Heart left ventricle (tissue), 16 donors: ENCODE measurements at regions not wholly inside any gene's neighbourhood (a gene's known extent, or its start where the extent isn't known, plus 50 kb on each side); places are given as distances from the start of the nearest gene placed in this dataset.

Experiments used
- ATAC-seq, 4 donors: fragments of 200-7000 bp; cut with Tn5 transposase; one replicate each; pipeline ENCODE4 v1.9.1; 2020 to 2022; ENCODE audit warnings: moderate library complexity in 4 of 4, mild to moderate bottlenecking in 3 of 4, moderate number of reproducible peaks in 1 of 4
- DNase-seq, 5 donors: peaks; one replicate each; pipeline ENCODE4 v3.0.0-alpha.2; 2020
- H3K27ac ChIP-seq, 12 donors: fragments of 200-600 bp; sonication (generic) in 4 of 12; one replicate each; pipeline versions ENCODE4 v1.5.0 to v1.8.0; 2016 to 2022; ENCODE audit warnings: mild to moderate bottlenecking in 2 of 12
- H3K27me3 ChIP-seq, 9 donors: fragments of 200-600 bp; sonication (generic) in 2 of 9; one replicate each; pipeline versions ENCODE4 v1.5.1 to v1.8.0; 2016 to 2022; ENCODE audit warnings: mild to moderate bottlenecking in 3 of 9
- H3K36me3 ChIP-seq, 9 donors: fragments of 200-600 bp; sonication (generic) in 2 of 9; one replicate each; pipeline versions ENCODE4 v1.5.0 to v1.8.0; 2018 to 2022; ENCODE audit warnings: mild to moderate bottlenecking in 2 of 9
- H3K4me1 ChIP-seq, 12 donors: fragments of 200-600 bp; sonication (generic) in 4 of 12; one replicate each; pipeline versions ENCODE4 v1.5.0 to v1.8.0; 2016 to 2022; ENCODE audit warnings: mild to moderate bottlenecking in 3 of 12
- H3K4me3 ChIP-seq, 12 donors: fragments of 200-600 bp; sonication (generic) in 4 of 12; one replicate each; pipeline versions ENCODE4 v1.5.0 to v1.8.0; 2017 to 2022; ENCODE audit warnings: mild to moderate bottlenecking in 9 of 12, moderate library complexity in 4 of 12
- H3K9me3 ChIP-seq, 12 donors: fragments of 200-600 bp; sonication (generic) in 4 of 12; one replicate each; pipeline versions ENCODE4 v1.5.0 to v1.8.0; 2016 to 2022; ENCODE audit warnings: mild to moderate bottlenecking in 1 of 12
- CTCF ChIP-seq, 12 donors: fragments of 200-600 bp; sonication (generic) in 4 of 12; IDR thresholded peaks; one replicate each; pipeline versions ENCODE4 v1.5.0 to v1.8.0; 2018 to 2022; ENCODE audit warnings: antibody characterized with exemption in 12 of 12, mild to moderate bottlenecking in 5 of 12
- POLR2A ChIP-seq, 2 donors: fragments of 450-650 bp; IDR thresholded peaks; one replicate each; pipeline ENCODE4 v1.6.1; 2017; ENCODE audit warnings: antibody characterized with exemption in 2 of 2, mild to moderate bottlenecking in 2 of 2, moderate library complexity in 2 of 2
- WGBS, 4 donors: extraction: QIAGEN DNeasy Blood & Tissue Kit in 2 of 4; methylation state at CpG; one replicate each; pipeline versions ENCODE4 v1.1.5 to v1.1.7; 2013 to 2018; 5-methylcytosine and 5-hydroxymethylcytosine counted together
- intact Hi-C, 10 donors: fragments of 100-400 bp; cut with DNase I; formaldehyde crosslinking; loops; one replicate each; pipeline versions ENCODE4 v1.11.1 to v1.14.2; 2022
- donor health status: ischemic (EF 13 %, LVEDD 7.1; RV severe dilation, severe dysfunction).
- donor health status: healthy with polysubstance abuse.
- donor health status: DM: no; HTN: yes; CAD: no.
- donor health status: DM: no; HTN: no; CAD: no.
- donor health status: ischemic (EF 25% LVEDD 6.9; RV normal size, moderate dysfunction).
- donor health status: ischemic (EF 25% LVEDD 5.7; RV mildly dilated, moderate dysfunction).
- donor health status: healthy.
- donor health status: DM: yes; HTN: yes; CAD: no.
- donor health status: ischemic (EF 35%, LVEDD 5.7; RV mildly dilated, moderate dysfunction).
- donor health status: nonischemic (EF 11% LVEDD 7.7; RV severe dilation, severe dysfunction).
- donor health status: DM: yes; HTN: yes; CAD: no.
- donor health status: PGD.
- donor health status: ischemic (EF 29% LVEDD 5.4; RV normal size, mild dysfunction).
- donor health status: nonischemic (EF 23%, LVEDD 6.1; RV moderate dilation, normal function).

GRCh38 chr3:94220426-94220825 lies 157.6 kb downstream of the NSUN3 start:
- Histone ChIP-seq H3K27me3 (no peaks in the 10 kb centered on the region), H3K36me3 (no peaks in the 10 kb centered on the region), H3K9me3 (peaks cover 0 to 7% (median 0%) of the 10 kb centered on the region in 12 donors), H3K27ac (no peak overlapping the region), H3K4me3 (no peak overlapping the region), H3K4me1 (peaks cover 0 to 4% (median 0%) of the 10 kb centered on the region in 12 donors)
- TF ChIP-seq POLR2A (IDR thresholded peaks at IDR 0.05), result no peak
- TF ChIP-seq CTCF (IDR thresholded peaks at IDR 0.05), result no peak
- intact Hi-C loops, result no loop called here
- WGBS, 4 donors, result 64 to 80% (median 77%) methylated on average over 2 of the region's 2 CpGs
- ATAC-seq (no peak), DNase-seq (no peak)

DNA sequence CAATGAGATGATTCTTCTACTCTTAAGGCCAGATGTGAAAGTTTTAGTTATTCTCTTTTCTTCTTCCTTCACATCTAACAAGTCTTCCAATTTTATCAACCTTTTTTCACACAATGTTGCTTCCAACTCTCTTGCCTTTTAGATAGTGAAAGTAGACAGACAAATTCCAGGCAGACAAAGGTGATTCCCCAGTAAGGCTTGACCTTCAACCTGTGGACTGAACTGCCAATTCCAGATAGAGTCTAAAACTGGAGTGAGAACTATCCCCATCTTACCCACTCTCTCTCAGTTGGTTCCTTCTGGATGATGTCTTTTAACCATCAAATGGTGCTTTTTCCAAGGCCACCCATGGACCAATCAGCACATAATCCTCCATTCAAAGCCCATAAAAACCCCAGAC lies 159.0 kb downstream of the NSUN3 start:
- DNase-seq, result no peak
- no peak overlapping the region for H3K27ac ChIP-seq
- no peak for ATAC-seq
- no peaks in the 10 kb centered on the region for H3K36me3 ChIP-seq
- TF ChIP-seq CTCF (IDR thresholded peaks at IDR 0.05), result no peak
- no peak for TF ChIP-seq POLR2A (IDR thresholded peaks at IDR 0.05)
- intact Hi-C loops, result no loop called here
- peaks cover 0 to 7% (median 0%) of the 10 kb centered on the region in 12 donors for H3K9me3 ChIP-seq
- no peaks in the 10 kb centered on the region for H3K27me3 ChIP-seq
- H3K4me1 ChIP-seq, result peaks cover 0 to 4% (median 0%) of the 10 kb centered on the region in 12 donors
- H3K4me3 ChIP-seq, result no peak overlapping the region

DNA sequence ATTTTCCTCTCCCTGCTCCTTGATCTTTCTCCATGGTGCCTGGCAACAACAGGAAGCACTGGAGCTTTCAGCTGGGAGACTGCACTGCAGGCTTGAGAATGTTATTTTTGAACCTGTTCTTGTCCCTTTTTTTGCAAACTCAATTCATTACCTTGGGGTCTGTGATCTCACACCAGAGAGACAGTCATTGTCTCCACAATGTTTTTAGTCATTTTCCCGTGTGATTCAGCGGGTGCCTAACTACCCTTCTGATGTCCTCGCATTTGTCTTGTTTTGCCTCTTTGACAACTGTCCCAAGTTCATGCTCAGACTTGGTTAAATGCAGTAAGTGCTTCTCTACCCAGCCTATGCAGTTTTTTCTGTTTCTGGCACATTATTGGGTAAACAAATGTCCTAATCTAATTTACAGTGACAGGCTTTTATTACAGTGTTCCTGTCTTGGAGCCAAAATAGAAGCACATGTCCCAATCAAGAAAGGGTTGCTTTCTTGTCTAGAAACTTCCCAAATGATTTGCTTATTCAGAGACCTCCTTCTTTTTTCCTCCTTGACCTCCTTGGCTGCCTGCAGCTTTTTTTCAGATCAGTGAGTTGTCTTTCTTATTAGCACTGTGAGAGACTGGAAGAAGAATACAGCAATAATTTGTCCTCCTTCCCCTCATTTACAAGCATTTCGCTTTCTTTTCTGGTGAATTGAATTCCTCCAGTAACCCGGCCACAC lies 162.4 kb downstream of the NSUN3 start:
- TF ChIP-seq POLR2A (IDR thresholded peaks at IDR 0.05), result no peak
- no peak for TF ChIP-seq CTCF (IDR thresholded peaks at IDR 0.05)
- ATAC-seq (no peak), DNase-seq (no peak)
- peaks cover 0 to 7% (median 0%) of the 10 kb centered on the region in 12 donors for H3K9me3 ChIP-seq
- peaks cover 0 to 4% (median 0%) of the 10 kb centered on the region in 12 donors for H3K4me1 ChIP-seq
- WGBS, 4 donors, result 69 to 86% (median 82%) methylated on average over 5 of the region's 5 CpGs
- no peak overlapping the region for H3K27ac ChIP-seq
- no peaks in the 10 kb centered on the region for H3K36me3 ChIP-seq
- intact Hi-C loops, result no loop called here
- no peaks in the 10 kb centered on the region for H3K27me3 ChIP-seq
- no peak overlapping the region for H3K4me3 ChIP-seq

DNA sequence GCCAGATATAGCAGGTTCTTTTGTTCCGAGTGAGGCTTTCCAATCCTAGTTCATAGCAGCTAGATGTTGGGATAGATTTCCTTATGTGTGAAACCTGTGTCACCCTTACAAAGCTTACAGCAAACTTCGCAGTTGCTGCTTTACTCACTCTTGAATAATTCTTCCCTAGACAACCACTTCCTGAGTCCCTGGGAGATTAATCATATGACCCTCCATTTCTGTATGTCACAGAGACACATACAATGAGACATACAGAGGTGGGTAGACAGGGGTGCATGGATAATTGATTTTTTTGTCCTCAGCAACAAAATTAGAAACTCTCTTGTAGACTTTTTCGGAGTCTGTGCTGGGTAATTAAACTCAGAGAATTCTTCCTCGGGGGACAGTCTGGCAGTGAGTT lies 163.2 kb downstream of the NSUN3 start:
- ATAC-seq, result no peak
- Histone ChIP-seq H3K9me3 (peaks cover 0 to 7% (median 0%) of the 10 kb centered on the region in 12 donors), H3K36me3 (no peaks in the 10 kb centered on the region), H3K27me3 (no peaks in the 10 kb centered on the region), H3K4me3 (no peak overlapping the region), H3K27ac (no peak overlapping the region), H3K4me1 (peaks cover 0 to 4% (median 0%) of the 10 kb centered on the region in 12 donors)
- DNase-seq, result no peak
- 63 to 72% (median 67%) methylated on average over 4 of the region's 4 CpGs for WGBS, 4 donors
- intact Hi-C loops, result no loop called here
- TF ChIP-seq POLR2A (IDR thresholded peaks at IDR 0.05) (no peak), CTCF (IDR thresholded peaks at IDR 0.05) (no peak)
